Body of pancreas (tissue), 4 donors: ENCODE measurements at regions not wholly inside any gene's neighbourhood (a gene's known extent, or its start where the extent isn't known, plus 50 kb on each side); places are given as distances from the start of the nearest gene placed in this dataset.

ENCODE experiments used
- CTCF ChIP-seq, 7 experiments: fragments of 450-650 bp in 4 of 7; fragments of 200-600 bp in 3 of 7; sonication (generic) in 3 of 7; IDR thresholded peaks; one replicate each; pipeline ENCODE4 v1.5.1; 2016 to 2019; ENCODE audit warnings: antibody characterized with exemption in 7 of 7
- POLR2A ChIP-seq, 3 donors: fragments of 450-650 bp; IDR thresholded peaks; one replicate each; pipeline ENCODE4 v1.6.1; 2016; ENCODE audit warnings: antibody characterized with exemption in 3 of 3, mild to moderate bottlenecking in 2 of 3

- no peak for TF ChIP-seq CTCF (IDR thresholded peaks at IDR 0.05)
- no peak for TF ChIP-seq POLR2A (IDR thresholded peaks at IDR 0.05)
Measured at GRCh38 chr16:56019274-56019673, 144.1 kb upstream of the CES5A start.
